Superior temporal gyrus (tissue), 1 donor: ENCODE measurements at regions not wholly inside any gene's neighbourhood (a gene's known extent, or its start where the extent isn't known, plus 50 kb on each side); places are given as distances from the start of the nearest gene placed in this dataset.

Experiments
- DNase-seq: peaks from one replicate; pipeline ENCODE4 v3.0.0-alpha.2; 2016; ENCODE audit errors: extremely low spot score

DNA sequence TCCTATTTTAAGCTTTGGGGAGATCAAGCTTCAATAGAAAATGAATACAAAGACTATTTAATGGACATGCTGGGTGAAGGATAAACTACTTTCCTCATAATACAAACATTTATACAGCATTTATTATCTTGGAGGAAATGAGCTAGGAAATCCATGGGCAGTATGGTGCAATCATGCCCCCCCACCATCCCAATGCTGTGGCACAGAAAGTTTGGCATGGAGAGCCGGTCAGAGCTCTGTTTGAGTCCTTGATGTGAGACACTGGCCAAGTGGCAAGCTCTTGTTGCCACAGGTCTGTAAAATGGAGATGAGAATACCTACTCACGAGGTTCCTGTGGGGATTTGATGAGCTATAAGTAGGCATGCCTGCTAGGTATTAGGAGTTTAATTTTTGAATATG is 120.6 kb downstream of the MAB21L3 start:
- no peak for DNase-seq

DNA sequence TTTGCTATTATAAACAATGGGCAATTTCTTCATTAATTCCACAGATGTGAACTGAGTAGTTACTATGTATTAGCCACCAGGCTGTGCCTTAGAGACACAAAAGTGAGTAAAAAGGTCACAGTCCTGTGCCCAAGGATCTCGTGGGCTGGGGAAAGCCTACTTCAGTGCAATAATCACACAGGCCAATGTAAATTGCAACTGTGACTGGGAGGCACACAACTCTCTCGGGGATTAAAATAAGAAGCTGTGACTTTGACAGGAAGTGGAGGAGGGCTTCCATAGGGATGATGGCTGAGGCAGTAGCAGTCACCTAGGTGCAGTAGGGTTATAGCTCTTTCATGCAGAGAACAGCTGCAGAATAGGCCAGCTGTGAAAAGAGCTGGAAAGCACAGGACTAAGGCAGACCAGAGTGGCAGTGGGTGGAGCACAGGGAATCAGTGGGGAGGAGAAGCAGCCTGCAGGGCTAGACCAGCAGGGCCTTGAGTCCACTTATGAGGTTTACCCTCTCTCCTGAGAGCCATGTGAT is 121.9 kb downstream of the MAB21L3 start:
- DNase-seq: no peak

DNA sequence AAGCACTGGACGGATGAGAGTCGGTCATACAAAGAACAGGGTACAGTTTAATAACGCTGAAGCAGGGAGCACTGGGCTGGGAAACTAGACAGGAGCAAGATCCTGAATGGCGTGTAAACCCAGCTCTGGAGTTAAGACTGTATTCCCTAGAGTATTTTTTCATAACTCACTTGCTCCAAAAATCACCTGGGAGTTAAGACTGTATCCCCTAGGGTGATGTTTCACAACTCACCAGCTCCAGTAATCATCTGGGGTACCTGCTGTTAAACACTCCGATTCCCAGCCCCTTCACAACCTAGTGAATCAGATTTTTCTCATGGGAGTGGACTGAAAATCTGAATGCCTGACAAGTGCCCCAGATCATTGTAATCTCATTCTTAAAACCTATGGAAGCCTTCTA is 123.2 kb downstream of the MAB21L3 start:
- no peak for DNase-seq

DNA sequence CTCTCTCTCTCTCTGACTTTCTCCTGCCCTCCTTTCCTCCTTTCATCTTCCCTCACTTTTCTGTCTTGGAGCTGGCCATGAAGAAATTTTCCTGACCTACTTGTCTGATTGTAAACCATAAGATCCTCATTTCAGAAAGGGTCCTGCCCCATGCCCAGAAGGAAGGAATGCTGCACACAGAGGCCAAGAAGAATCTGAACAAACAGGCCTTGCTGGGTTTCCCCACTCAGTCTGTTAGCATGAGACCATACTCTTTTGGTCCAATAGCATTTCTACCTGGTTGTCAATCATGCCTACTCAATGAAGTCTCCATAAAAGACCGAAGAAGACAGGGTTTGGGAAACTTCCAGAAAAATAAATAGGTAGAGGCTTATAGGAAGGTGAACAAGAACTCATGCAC is 128.7 kb downstream of the MAB21L3 start:
- DNase-seq: no peak

DNA sequence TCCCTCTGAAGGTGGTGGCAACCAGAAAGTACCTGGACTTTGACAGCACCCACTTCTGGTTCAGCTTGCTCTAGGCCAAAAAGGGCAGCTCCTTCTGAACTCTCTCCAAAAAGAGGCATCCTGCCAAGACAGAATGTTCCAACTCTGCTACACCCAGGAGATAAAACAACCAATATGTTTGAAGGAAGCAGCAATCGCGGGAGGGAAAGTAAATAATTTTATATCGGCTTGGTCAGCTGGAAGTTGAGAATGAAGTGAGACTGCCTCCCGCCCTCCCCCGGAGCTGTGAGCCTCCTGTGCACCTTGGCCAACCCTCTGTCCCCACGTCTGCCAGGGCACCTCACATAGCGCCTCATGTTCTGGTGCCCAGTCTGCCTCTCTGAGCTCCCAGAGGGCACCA is 130.3 kb upstream of the ATP1A1 start:
- no peak for DNase-seq

DNA sequence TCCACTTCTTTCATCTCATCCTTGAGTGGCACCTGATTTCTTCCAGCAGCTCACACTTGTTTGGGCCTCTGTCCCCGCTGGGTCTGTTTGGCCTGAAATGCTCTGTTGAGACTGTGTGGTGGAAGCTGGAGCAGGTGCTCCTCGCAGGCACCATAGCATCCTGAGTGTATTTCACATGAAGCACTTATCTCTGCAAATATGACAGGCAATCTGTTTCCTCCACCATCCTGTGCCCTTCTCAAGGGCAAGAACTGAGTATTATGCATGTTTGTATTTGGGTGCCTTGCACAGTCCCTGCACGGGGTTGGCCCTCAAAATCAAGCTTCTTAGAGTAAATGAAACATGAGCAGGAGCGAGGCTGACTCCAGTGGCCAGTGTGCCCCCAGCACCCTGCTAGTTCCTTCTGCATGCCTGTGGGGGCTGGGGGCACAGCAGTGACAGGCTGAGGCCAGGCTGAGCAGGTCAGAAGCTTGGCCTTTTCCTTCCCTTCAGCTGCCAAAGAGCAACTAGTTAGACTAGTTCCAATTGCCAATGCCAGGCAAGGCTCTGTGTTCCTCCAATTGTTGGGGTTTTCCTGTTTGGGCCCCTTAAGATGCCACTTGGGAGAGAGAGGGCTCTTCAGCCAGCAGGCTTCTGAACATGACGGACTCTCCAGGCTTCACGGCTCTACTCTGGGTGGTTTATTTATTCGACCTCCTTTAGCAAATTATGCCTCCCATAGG is 129.6 kb upstream of the ATP1A1 start:
- no peak for DNase-seq

DNA sequence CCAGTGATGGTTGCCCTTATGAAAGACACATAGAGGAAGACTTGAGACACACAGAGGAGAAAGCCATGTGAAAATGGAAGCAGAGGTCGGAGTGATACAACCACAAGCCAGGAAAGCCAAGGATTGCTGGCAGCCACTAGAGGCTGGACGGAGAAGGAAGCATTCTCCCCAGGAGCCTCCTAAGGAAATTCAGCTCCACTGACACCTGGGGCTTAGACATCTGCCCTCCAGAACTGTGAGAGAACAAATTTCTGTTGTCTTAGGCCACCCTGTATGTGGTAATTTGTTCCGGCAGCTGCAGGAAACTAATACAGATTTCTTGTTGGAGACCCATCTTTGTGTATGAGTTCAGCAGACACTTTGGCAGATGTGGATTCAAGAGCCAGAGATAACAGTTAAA is 126.9 kb upstream of the ATP1A1 start:
- DNase-seq: no peak

DNA sequence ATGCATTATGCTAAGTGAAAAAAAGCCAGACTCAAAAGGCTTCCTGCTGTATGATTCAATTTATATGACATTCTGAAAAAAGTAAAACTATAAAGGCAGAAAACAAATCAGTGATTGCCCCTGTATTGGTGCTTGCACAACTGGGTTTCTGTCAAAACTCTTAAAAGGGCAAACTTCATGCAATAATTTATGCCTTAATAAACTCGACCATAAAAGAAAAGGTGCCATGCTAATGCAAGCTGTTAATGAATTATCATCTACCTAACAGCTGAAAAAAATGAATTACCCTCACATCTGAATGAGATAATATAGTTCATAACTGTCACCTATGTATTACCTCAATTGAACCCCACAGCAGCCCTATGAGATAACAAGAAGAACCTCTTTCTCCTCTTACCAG is 120.8 kb upstream of the ATP1A1 start:
- no peak for DNase-seq

DNA sequence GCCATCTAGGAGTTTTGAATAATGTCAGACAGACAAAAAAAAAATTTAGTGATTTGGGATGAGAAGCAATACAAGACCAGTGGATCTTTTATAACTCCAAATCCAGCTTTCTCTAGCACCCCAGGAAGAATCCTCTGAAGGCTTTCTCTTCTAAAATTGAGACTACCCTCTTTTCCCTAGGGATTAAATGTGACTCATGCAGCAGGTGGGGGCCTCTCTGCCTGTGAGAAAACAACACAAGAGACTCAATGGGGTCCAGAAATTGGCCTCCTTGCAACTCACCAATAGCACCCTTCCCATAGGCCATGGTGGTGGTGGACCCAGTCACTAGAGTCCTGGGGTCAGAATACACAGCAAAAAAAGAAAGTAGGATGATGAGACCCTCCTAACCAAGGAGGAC is 120.3 kb upstream of the ATP1A1 start:
- DNase-seq: no peak

DNA sequence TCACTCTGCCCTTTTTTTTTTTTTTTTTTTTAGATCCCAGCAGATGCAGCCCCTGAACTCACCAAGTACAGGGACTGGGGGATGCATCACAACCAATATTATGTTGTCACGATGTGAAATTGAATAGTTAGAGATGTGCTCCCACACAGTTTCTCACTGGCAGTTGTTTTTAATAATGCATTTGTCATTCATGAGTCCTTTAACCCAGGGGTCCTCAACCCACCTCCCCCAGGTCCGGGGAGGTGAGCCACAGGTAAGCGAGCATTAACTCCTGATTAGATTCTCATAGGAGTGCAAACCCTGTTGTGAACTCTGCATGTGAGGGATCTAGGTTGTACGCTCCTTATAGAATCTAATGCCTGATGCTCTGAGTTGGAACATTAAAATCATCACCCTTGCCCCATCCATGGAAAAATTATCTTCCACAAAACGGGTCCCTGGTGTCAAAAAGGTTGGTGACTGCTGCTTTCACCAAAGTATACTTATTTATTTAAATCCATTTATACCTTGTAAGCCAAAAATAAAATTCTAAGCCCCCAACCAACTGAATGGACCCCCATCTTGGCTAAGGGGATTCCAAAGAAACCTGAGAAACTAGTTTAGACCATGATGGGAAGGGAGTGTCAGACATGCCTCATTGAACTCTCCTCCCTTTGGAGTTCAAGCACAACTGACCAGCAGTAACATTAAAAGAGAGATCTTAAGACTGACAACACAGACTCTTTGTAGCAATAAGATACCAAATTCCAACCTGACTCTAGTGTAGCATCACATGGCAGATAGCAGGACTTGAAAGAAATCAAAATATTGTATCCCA is 119.3 kb upstream of the ATP1A1 start:
- no peak for DNase-seq

DNA sequence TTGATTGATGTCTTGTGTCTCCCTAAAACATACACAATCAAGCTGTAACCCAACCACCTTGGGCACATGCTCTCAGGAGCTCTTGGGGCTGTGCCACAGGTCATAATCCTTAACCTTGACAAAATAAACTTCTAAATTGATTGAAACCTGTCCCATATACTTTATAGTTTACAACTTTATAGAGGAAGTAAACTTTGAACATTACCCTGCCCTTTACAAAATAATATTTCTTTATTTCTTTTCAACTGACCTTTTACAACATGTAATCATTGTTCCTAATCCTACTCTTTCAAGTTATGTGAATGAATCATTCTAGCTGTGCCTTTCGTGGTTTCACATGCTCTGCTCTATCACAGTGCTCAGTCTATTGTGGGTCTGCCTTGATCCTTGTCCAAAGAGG is 118.3 kb upstream of the ATP1A1 start:
- DNase-seq: no peak

DNA sequence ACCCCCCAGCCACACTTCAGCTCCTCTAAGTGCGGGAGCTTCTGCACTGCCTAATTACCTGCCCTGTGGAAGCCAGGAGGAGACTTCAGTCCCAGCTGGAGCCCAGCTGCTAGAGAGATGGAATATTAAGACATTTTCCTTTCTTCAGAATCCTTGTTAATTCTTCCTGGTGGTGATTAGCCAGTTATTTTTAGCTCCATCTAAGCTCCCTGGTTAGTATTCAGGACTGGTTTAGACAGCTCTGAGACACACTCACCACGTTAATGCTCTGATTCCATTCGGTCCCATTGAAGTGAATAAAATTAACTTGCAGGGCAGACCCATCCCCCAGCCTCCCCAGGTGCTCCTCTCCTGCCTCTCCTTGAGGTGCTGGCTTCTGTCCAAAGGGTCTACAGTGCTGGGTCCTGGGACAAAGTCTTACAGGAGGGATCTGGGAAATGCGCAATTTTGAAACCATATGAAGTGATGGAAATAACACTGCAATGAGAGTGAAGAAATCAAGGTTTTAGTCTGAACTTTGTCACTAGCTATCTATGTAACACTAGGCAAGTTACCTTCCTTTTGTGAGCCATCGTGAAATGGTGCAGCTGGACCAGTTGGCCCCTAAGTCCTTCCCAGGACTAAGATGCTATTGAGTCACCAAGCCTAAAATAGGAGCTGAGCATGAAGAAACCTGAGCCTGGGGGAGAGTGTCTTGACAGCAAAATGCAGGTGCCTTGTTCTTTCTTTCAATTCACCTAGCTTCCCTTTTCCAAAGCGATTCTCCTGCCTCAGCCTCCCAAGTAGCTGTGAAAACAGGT is 117.4 kb upstream of the ATP1A1 start:
- no peak for DNase-seq

DNA sequence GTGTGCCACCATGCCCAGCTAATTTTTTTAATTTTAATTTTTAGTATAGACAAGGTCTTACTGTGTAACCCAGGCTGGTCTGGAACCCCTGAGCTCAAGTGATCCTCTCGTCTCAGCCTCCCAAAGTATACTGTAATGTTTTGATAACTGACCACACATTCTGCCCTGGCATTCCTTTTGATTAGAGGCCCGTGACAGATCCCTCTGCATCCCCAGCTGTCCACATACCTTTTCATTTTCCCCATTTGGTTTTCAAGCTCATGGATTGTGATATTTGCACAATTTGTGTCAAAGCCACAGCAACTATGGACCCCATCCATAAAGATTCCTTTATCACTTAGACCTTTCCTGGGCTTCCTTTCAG is 116.8 kb upstream of the ATP1A1 start:
- DNase-seq: no peak

DNA sequence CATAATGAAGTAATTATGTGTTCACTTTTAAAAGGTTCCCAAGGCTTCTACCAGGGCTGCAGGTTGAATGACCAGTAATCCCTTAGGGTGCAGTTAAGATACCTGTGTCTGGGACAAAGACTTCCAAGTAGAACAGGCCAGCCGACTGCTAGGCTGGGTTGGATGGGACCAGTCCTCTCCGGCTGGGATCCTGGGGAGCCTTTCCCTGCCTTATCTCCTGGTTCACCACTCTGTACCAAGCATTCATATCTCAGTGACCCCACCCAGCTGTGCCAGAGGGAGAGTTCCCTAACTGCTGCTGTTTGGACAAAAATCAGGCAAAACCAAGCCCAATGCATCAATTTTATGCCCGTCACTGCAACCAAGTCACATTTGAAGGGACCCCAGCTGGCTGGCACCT is 116.2 kb upstream of the ATP1A1 start:
- DNase-seq: no peak

DNA sequence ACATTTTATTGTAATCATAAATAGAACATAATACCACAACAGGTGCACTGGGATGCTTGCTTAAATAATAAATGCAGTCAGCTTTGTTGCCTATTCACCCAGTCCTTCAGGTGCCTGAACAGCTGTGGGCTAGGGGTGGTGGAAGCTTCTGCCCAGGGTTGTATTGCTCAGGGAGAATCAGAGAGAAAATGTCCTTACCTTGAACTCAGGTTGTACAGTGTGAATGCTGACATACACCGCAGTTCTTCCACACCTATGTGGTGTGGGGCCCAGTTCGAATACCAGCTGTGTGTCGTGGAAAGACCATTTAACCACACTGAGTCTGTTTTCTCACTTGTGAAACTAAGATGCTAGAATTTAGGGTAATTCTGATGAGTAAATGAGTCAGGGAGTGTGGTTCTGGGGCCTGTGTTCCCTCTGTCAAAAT is 115.7 kb upstream of the ATP1A1 start:
- no peak for DNase-seq

DNA sequence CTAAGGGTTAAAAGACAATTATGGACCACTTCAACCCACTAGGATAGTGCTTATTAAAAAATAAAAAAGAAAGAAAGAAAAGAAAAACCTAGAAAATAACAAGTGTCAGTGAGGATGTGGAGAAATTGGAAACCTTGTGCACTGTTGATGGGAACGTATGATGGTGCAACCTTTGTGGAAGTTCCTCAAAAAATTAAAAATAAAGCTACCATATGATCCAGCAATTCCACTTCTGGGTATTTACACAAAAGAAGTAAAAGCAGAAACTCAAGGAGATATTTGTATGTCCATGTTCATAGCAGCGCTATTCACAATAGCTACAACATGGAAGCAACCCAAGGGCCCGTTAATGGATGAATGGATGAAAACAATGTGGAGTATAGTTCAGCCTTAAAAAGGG is 115.2 kb upstream of the ATP1A1 start:
- no peak for DNase-seq

DNA sequence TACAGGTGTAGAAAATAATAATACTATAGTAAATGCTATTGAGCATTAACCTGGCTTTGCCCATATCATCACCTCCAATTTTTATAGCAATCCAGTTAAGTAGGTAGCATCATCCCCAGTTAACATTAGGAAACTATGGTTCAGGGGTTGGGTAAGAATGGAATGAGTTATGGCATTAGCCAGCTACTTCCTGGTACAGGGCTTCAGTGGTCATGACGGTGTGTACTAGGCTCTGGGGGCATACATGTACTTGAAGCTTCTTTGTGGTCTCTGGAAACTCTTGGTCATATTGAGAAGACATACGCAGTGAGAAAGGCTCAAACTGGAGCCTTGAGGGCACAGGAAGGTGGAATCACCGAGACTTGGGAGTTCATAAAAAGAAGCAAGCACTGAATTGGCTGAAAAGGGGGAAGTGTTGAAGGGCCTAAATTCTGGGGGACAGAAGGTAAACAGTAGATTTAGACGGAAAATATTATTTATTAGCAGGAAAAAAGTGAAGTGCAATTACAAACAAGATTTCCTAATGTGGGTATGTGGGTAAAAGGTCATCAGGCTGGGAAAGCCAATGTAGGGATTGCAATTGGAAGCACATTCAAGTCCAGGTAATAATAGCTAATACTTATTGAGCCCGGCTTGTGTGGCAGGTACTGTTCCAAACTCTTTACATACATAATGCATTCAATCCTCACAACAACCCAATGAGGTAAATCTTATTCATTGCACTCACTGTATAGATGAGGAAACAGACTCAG is 114.2 kb upstream of the ATP1A1 start:
- DNase-seq: no peak

DNA sequence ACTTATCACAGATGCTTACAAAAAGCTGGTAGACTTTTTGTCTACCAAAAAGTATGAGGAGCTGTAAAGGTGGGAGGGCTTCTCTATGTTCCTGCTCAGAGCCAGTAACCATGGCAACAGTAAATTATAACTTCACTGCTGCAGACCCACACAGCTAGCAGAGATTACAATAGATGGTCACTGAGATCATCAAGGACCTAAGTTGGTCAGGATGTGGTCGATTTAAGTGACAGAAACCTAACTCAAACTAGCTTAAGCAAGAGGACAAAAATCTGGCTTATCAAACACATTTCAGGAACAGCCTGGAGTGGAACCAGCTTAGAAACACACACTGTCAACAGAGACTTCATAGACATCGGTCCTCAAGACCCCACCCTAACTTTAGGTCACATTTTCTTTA is 113.4 kb upstream of the ATP1A1 start:
- no peak for DNase-seq

DNA sequence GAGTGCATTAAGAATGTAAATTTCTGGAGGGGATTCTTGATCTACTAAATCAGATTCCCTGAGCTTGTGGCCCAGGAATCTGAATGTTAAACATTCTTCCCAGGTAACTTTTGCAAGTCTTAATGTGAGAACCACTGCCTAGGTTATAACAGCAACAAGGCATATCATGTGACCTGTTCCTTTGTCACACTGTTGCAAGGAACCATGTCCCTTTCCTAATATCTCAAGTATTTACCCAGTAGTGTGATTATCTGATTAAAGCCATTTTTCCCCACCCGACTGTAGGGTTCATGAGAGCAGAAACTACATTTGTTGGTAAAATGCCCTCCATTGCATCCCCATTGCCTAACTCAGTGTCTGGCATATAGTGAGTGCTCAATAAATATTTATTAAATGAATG is 112.9 kb upstream of the ATP1A1 start:
- DNase-seq: no peak

DNA sequence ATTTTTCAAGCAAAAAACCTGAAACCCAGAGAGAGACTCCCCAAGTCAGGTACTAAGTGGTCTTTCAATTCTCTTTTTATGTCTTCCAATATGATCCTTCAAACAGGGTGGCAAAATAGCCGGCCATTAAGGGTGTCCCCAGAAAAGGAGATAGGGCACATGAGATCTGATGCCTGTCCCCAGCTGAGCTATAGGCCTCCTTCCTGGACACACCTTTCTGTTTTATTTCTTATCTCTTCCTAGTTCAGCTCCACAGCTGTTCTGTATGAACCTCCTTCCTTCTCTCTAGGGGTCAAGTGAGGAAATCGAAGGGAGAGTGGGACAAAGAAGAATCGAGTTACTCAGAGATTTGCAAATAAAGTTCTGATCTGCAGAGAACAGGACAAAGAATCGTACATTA is 112.4 kb upstream of the ATP1A1 start:
- DNase-seq: no peak

DNA sequence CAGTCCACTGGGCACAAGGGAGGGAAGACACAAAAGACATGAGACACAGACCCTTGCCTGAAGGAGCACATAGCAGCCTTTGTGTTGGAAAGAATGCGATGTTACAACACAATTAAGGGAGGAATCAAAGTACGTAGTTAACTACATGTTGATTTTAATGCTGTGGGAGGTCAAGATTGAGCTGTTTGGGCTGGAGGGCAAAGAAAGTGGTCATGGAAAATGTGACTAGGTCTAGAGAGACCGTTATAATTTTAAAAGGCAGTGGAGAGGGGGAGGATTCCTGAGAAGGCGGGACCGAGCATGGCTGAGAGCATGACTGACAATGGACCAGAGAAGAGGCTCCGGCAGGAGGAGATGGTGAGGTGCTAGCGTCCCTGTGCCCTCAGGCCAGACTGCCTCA is 111.8 kb upstream of the ATP1A1 start:
- DNase-seq: no peak
